CD4-positive, alpha-beta T cell treated with Interferon gamma for 1 hour (primary cell): ENCODE measurements at regions not wholly inside any gene's neighbourhood (a gene's known extent, or its start where the extent isn't known, plus 50 kb on each side); places are given as distances from the start of the nearest gene placed in this dataset.

Experiments
- DNase-seq: peaks from one replicate; pipeline ENCODE4 v3.0.0-alpha.2; 2020

- DNase-seq = no peak
Observed at GRCh38 chr3:105923140-105923539, 54.3 kb upstream of the CBLB start.

GRCh38 chr3:105927741-105928140 is 58.9 kb upstream of the CBLB start:
- no peak for DNase-seq

DNA sequence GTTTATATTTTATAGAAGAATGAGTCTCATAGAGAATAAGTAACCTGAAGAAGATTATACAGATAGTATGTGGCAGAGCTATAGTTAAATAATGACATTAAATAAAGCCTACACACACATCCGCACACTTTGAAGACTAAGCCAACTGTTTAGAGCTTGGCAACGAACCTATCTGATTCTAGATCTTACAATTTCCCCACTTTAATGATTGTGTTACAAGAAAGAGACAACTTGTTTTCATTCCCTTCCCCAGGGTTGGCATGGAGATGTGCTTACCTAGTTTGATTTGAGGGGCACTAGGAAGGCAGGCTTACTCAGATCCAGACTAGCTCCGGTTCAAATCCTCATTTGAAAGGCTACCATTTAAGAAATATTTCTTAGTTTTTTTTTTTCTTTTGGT is 61.9 kb upstream of the CBLB start:
- DNase-seq = no peak

GRCh38 chr3:105931500-105931899 is 62.7 kb upstream of the CBLB start:
- DNase-seq = no peak

DNA sequence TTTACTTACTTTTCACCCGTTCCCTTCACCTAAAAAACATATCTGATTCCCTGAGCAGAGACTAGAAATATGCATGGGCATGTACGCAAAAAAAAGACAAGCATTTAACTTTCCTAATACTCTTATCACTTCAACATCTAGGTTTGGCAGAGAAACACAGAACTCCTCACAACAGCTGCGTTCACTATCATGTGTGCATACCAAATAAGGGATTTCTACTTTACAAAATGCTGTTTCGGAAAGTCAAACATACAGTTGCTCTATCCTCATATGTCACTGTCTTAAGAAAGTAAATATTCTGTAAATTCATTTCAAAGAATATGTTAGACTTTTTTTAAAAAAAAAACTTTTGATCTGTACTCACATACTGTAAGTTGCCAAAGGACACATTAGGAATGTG is 65.1 kb upstream of the CBLB start:
- no peak for DNase-seq

GRCh38 chr3:105938101-105938500 is 69.3 kb upstream of the CBLB start:
- DNase-seq = no peak

- DNase-seq = no peak
Observed at GRCh38 chr3:105938806-105939205, 70.0 kb upstream of the CBLB start.

DNA sequence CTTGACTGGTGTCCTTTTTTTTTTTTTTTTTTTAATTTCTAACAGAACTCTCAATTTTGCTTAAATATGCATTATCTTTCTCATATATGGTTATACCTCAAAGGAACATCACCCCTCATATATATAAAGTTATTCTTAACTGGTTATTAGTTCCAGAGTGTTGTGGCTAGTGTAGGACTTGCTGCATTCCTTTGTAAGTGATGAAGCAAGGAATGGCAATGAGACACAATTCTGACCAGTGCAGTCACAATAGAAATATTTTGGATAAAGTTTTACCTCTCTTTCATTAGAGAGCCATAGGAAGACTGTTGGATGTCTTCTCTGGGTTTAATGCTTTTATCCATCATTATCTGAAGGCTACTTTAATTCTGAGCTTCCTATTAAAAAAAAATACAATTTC is 75.5 kb upstream of the CBLB start:
- DNase-seq = no peak

DNA sequence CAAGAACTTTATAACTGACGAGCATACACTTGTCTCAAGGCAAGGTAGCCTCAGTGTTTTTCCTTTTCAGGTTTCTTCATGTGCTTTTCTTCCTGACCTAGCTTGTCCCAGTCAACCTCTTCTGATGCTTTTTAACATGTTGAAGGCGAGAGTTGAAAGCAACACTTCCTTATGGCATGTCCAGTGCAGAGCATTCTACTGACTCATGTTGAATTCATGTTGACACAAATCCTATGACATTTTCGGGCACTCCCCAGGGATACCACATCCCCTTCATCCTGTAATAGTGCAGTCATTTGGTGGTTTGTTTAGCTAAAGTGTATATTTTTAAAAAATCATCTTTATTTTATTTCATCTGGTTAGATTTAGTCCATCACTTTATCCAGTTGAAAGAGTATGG is 75.9 kb upstream of the CBLB start:
- DNase-seq = no peak

DNA sequence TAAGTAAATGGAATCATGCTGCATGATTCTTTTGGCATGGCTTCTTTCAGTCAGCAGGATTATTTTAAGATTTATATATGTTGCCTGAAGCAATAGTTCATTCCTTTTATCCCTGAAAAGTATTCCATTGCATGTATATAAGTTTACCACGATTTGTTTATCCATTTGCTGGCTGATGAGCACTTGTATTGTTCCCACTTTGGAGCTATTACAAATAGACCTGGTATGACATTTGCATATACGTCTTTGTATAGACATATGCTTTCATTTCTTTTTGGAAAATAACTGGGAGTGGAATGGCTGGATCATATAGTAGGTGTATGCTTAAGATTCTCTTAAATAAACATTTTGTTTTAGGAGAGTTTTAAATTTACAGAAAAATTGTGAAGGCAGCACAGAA is 79.3 kb upstream of the CBLB start:
- DNase-seq = no peak

- DNase-seq = no peak
Observed at GRCh38 chr3:105950881-105951600, 82.2 kb upstream of the CBLB start.

- no peak for DNase-seq
Observed at GRCh38 chr3:105953831-105954230, 85.0 kb upstream of the CBLB start.

- DNase-seq = no peak
Observed at GRCh38 chr3:105956306-105956705, 87.5 kb upstream of the CBLB start.

- DNase-seq = no peak
Observed at GRCh38 chr3:105957722-105958121, 88.9 kb upstream of the CBLB start.

DNA sequence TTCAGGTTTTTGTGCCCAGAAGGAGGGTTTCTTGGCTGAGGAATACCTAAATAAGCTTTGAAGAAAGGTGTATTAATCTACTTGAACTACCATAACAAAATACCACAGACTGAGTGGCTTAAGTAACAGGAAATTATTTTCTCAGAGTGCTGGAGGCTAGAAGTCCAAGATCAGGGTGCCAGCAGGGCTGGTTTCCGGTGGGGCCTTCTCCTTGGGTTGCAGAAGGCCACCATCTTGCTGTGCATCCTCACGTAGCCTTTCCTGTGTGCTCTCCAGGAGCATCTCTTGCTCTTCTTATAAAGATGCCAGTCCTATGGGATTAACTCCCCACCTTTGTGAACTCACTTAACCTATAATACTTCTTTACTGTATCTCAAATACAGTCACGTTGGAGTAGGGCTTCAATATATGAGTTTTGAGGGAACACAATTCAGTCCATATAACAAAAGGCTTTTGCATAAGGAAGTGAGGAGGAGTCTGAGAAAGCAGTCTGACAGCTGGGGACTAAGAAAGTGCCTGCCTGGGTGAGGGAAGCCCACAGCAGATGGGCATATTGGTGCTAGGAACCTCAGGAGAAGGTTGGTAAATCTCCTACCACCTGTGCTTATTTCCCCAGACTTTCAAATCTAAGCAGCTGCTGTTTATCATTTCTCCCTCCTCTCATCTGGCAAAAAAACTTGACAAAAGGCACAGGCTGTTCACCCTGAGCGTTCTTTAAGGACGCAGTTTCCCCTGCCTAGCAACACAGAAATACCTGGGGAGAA is 89.6 kb upstream of the CBLB start:
- DNase-seq = no peak

DNA sequence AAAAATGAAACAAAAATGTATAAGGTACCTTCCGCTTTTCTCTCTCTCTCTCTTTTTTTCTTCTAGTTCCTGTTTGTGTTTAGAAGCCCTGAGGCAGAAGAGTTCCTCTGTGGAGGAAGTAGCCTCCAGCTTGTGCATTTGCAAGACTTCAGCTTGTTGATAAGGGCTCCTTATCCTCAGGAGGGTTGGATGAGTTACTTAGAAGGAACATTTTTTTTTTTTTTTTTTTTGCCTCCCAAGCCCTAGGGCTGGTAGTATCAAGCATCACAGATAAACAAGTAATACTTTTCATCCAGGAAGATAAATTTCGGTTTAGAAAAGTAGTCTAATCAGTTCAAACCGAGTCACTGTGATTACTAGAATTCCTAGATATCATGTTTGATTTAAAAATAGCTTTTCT is 91.0 kb upstream of the CBLB start:
- no peak for DNase-seq

DNA sequence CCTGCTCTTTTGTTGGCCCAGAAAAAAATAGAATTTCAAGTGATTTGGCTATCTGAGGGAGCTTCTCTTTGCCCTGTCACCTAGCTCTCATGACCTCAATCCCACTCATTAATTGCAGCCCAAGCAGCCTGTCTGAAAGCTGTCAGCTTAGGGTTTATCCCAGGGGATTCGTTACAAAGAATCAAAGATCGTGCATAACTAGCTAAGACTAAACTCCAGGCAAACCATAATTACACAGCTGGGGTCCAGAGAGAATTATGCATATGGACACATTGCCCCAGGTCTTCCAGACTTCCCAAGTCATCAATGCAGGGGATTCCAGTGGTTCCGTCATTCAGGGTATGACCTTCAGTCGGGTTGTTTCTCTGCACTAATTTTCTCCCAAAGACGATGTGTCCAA is 91.6 kb upstream of the CBLB start:
- DNase-seq = no peak

DNA sequence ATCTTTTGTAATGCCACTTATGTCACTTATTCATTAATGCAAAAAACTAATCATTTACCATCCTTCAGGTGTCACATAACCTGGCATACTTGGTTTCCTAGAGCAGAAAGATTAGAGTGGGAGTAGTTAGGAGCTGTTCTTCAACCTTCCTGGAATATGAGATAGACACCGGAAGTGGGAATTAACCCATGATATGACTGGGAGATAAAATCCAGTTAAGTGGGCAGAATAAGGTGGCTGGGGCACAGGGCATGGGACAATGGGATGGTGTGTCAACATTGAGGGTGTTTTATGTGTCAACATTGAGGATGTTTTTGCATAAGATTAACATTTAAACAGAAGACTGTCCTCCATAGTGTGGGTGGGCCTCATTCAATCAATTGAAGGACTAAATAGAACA is 94.3 kb upstream of the CBLB start:
- no peak for DNase-seq

DNA sequence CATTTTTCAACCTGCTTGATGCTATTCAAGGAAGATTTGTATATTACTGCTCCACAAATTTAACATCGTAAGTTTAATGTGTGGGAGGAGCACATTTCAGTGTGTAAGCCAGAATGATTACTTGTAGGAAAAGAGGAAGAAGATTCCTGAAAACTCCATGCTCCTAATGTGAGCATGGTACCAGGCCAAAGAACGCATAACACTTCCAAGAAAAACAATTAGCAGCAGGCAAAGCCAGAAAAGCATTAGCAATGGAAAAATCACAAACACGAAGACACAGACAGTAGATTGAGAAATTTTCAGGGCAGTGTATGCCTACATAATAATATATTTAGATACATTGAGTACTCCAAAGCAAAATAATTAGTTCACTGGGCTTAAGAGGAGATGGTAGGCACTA is 96.6 kb upstream of the CBLB start:
- no peak for DNase-seq

DNA sequence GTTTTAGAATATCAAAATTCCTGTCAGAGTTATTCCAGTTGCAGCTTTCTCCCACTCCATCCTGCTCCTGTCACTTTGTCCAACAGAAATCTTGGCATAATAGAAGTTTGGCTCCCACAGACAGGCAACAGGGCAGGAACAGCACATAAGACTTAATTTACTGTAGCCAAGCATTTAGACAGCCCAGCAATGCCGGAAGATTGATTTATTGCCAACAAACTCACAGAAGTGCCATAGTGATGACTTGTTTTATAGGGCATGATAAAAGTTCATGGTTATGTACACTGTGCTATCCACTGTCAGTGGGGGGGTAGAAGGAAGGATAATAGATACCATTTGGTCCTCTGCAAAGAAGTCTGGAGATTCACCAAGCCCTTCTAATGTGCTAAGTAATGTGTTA is 98.3 kb upstream of the CBLB start:
- DNase-seq = no peak

- DNase-seq = peak; percentile 4
Observed at GRCh38 chr3:105970283-105970682, 101.5 kb upstream of the CBLB start.

DNA sequence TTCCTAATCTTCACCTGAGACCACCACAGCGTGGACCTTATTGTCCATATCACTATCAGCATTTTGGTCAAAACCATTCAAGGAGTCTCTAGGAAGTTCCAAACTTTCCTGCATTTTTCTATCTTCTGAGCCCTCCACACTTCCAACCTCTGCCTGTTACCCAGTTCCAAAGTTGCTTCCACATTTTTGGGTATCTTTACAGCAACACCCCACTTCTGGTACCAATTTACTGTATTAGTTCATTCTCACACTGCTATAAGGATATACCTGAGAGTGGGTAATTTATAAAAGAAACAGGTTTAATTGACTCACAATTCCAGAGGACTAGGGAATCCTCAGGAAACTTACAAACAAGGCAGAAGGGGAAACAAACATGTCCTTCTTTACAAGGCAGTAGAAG is 103.3 kb upstream of the CBLB start:
- no peak for DNase-seq

DNA sequence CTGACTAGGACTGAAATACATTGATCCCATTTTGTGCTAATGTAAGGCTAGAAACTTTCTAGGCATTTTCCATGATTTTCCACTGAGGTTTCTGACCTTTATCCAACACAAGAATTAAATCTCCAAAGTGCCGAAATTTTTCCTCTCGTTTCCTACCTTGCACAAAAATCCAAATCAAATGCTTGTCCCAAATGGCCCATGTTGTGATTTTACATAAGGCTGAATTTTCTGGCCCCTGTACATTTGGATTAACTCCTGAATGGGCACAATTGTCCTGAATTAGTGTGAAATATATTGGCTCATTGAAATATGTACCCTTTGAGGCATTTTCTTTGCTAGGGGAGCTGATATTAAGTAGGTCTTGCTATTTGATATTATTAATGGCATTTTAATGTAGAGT is 105.6 kb upstream of the CBLB start:
- DNase-seq = no peak

DNA sequence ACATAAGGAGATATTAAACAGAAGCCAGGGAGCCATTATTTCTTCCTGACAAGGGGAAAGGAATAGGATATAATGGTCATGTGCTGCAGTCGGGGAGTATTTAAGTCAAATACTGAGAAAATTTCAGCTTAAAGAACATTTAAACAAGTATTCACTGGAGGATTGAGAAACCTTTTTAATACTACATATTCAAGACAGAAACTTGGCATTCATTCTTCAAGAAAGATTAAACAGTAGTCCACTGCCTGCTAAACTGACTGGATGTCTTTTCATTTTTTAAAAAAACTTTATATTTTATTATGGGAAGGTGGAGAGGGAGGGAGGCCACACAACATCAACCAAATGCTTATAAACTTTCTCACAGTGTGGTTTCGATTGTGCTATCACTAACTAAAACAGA is 107.4 kb upstream of the CBLB start:
- no peak for DNase-seq

GRCh38 chr3:105979961-105980360 is 111.1 kb upstream of the CBLB start:
- no peak for DNase-seq
